Mesendoderm (in vitro differentiated cells): ENCODE measurements at regions not wholly inside any gene's neighbourhood (a gene's known extent, or its start where the extent isn't known, plus 50 kb on each side); places are given as distances from the start of the nearest gene placed in this dataset.
A peak's percentile ranks its signal among the peaks of the same experiment; 100 is the strongest.

ENCODE experiments used
- DNase-seq: peaks from one replicate; pipeline ENCODE4 v3.0.0; 2013
- H2AK5ac ChIP-seq: 2 replicates; pipeline ENCODE4 v1.6.1; 2013; ENCODE audit warnings: low read length, inconsistent platforms
- H2BK120ac ChIP-seq: 2 replicates; pipeline ENCODE4 v1.6.1; 2013; ENCODE audit warnings: low read depth, mild to moderate bottlenecking, low read length, moderate library complexity, mixed read lengths
- H2BK15ac ChIP-seq: replicated peaks from 2 replicates; pipeline ENCODE4 v1.6.1; 2013; ENCODE audit warnings: low read depth, mild to moderate bottlenecking, moderate library complexity
- H2BK5ac ChIP-seq: 2 replicates; pipeline ENCODE4 v1.6.1; 2013; ENCODE audit warnings: low read length, inconsistent platforms
- H3K18ac ChIP-seq: 2 replicates; pipeline ENCODE4 v1.6.1; 2013; ENCODE audit warnings: mild to moderate bottlenecking, low read length, mixed read lengths
- H3K23ac ChIP-seq: one replicate; pipeline ENCODE4 v1.6.1; 2013; ENCODE audit warnings: low read length
- H3K27ac ChIP-seq: 2 replicates; pipeline ENCODE4 v1.5.1; 2013; ENCODE audit warnings: low read depth, mild to moderate bottlenecking, inconsistent platforms, low read length, moderate library complexity
- H3K27me3 ChIP-seq: 2 replicates; pipeline ENCODE4 v1.6.1; 2013; ENCODE audit warnings: low read length, control low read depth, mild to moderate bottlenecking, inconsistent platforms; ENCODE audit not compliant: insufficient read depth, poor library complexity
- H3K36me3 ChIP-seq: 2 replicates; pipeline ENCODE4 v1.6.1; 2013; ENCODE audit warnings: low read length, inconsistent platforms; ENCODE audit not compliant: control insufficient read depth, insufficient read depth
- H3K4ac ChIP-seq: one replicate; pipeline ENCODE4 v1.6.1; 2013; ENCODE audit warnings: low read depth, mild to moderate bottlenecking, low read length, moderate library complexity
- H3K4me1 ChIP-seq: 2 replicates; pipeline ENCODE4 v1.6.1; 2013; ENCODE audit warnings: low read depth, low read length, inconsistent platforms; ENCODE audit not compliant: control insufficient read depth
- H3K4me2 ChIP-seq: 2 replicates; pipeline ENCODE4 v1.6.1; 2013; ENCODE audit warnings: low read length
- H3K4me3 ChIP-seq: 2 replicates; pipeline ENCODE4 v1.5.1; 2013; ENCODE audit warnings: mild to moderate bottlenecking, low read length
- H3K56ac ChIP-seq: one replicate; pipeline ENCODE4 v1.6.1; 2013; ENCODE audit warnings: low read length
- H3K79me1 ChIP-seq: 2 replicates; pipeline ENCODE4 v1.6.1; 2013; ENCODE audit warnings: low read length, inconsistent platforms
- H3K79me2 ChIP-seq: 2 replicates; pipeline ENCODE4 v1.6.1; 2013; ENCODE audit warnings: mild to moderate bottlenecking, low read length; ENCODE audit not compliant: control insufficient read depth, insufficient read depth
- H3K9ac ChIP-seq: 2 replicates; pipeline ENCODE4 v1.6.1; 2013; ENCODE audit warnings: low read length, inconsistent platforms
- H4K5ac ChIP-seq: one replicate; pipeline ENCODE4 v1.6.1; 2013; ENCODE audit warnings: low read length
- H4K8ac ChIP-seq: one replicate; pipeline ENCODE4 v1.6.1; 2013; ENCODE audit warnings: low read depth, mild to moderate bottlenecking, control low read depth, low read length, moderate library complexity
- WGBS: extraction: QIAGEN DNeasy Blood & Tissue Kit; methylation state at CpG from one replicate; pipeline ENCODE4 v1.1.7; 2013; ENCODE audit warnings: low lambda C conversion rate, missing lambda C conversion rate; ENCODE audit not compliant: insufficient coverage; ENCODE audit errors: extremely low coverage; 5-methylcytosine and 5-hydroxymethylcytosine counted together

DNA sequence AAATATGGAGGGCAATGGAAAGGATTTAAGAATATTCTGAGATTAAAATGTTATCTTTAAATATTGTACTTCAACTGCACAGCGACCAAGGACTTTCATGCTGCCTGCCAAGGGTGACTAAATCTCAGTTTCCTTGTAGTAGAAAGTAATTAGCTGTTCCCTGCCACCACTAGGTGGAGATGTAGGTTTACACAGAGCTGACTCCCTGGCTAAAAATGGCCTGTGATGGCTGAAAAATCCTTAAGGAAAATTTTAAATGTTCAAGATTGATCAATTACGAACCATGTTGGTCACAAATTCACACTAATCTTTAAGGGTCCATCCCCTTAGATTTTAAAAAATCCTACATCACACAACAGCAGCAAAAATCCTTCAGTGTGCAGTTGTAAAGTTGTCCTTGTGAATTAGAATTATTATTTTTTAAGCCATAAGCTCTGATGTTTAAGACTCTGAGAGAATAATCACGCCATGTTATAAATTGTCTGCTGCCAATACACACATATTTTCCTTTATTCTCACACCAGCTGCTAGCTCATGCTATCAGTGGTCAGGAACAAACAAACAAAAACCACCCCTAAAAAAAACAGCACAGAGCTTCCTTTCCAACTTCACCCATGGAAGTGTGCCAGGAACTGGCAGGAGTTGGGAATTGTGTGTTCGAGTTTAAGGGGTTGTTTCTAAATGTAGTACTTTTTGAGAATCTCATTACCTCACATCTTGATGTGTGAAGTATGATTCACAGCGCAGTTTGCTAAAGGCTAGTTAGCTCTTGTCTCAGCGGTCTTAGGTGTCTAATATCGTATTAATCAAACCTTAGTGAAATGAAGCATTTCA lies 399.8 kb downstream of the TMEM182 start:
- no peaks in the 10 kb centered on the region for H3K36me3 ChIP-seq
- no peak overlapping the region for H3K23ac ChIP-seq
- no peak overlapping the region for H3K4ac ChIP-seq
- no peak overlapping the region for H2BK15ac ChIP-seq
- H3K4me1 ChIP-seq: no peaks in the 10 kb centered on the region
- H4K8ac ChIP-seq: no peak overlapping the region
- no peak overlapping the region for H3K56ac ChIP-seq
- H2BK120ac ChIP-seq: no peak overlapping the region
- H2BK5ac ChIP-seq: no peak overlapping the region
- no peaks in the 10 kb centered on the region for H3K79me2 ChIP-seq
- no peak overlapping the region for H3K18ac ChIP-seq
- peak; percentile 70 for DNase-seq
- H4K5ac ChIP-seq: no peak overlapping the region
- H2AK5ac ChIP-seq: no peak overlapping the region
- WGBS: no CpG with 5 or more reads among the region's 7 CpGs
- H3K27ac ChIP-seq: no peak overlapping the region
- H3K79me1 ChIP-seq: no peaks in the 10 kb centered on the region
- H3K9ac ChIP-seq: no peak overlapping the region
- H3K4me2 ChIP-seq: no peak overlapping the region
- H3K27me3 ChIP-seq: no peaks in the 10 kb centered on the region
- no peak overlapping the region for H3K4me3 ChIP-seq

DNA sequence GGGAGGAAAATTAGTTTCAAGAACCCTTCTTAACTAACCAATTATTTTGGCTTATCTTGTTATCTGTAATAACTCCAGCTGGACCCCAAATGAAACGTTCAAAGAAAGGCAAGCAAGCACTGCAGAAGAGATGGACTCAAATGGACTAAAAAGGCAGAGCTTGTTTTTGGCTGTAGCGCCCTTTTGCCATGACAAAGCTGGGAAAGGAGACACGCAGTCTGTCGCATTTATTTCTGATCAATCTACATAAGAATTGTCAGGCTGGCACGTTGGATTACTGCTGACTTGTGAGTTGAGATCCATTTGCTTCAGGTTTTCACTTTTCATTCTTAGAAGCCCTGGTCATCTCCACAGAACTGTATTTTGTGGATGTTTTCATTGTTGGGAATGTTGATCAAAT lies 402.9 kb downstream of the TMEM182 start:
- H2AK5ac ChIP-seq: no peak overlapping the region
- no peaks in the 10 kb centered on the region for H3K27me3 ChIP-seq
- H2BK5ac ChIP-seq: no peak overlapping the region
- no peak overlapping the region for H2BK15ac ChIP-seq
- H3K79me1 ChIP-seq: no peaks in the 10 kb centered on the region
- DNase-seq: peak; percentile 44
- H3K4me3 ChIP-seq: no peak overlapping the region
- H3K79me2 ChIP-seq: no peaks in the 10 kb centered on the region
- no peak overlapping the region for H3K4me2 ChIP-seq
- H3K18ac ChIP-seq: no peak overlapping the region
- no peak overlapping the region for H3K56ac ChIP-seq
- no peak overlapping the region for H4K5ac ChIP-seq
- no peak overlapping the region for H3K27ac ChIP-seq
- WGBS: no CpG with 5 or more reads among the region's 5 CpGs
- no peaks in the 10 kb centered on the region for H3K4me1 ChIP-seq
- H4K8ac ChIP-seq: peak overlapping the region; percentile 42
- H2BK120ac ChIP-seq: no peak overlapping the region
- H3K9ac ChIP-seq: no peak overlapping the region
- H3K4ac ChIP-seq: no peak overlapping the region
- H3K36me3 ChIP-seq: no peaks in the 10 kb centered on the region
- H3K23ac ChIP-seq: no peak overlapping the region

DNA sequence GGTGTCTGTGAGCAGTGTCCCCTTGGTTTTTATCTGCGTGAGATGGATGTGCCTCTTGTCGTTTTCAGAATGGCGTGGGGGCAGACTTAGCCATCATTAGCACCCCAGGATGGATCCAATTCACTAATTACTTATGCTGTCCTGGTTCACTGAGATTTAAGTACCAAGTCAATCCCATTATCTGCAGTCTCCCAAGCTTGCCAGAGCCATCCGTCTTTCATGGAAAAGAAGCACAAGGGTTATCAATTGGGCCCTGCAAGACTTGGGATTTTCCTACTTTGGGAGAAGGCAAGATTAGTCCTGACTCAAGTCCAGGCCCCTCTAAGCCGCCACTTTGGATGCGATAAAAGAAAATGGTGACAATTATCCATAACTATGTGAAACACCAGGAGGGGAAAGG lies 404.0 kb downstream of the TMEM182 start:
- no peak overlapping the region for H3K4me3 ChIP-seq
- no peaks in the 10 kb centered on the region for H3K27me3 ChIP-seq
- H3K79me1 ChIP-seq: no peaks in the 10 kb centered on the region
- no CpG with 5 or more reads among the region's 6 CpGs for WGBS
- no peak overlapping the region for H3K4ac ChIP-seq
- H3K36me3 ChIP-seq: no peaks in the 10 kb centered on the region
- H2AK5ac ChIP-seq: no peak overlapping the region
- H3K9ac ChIP-seq: no peak overlapping the region
- H2BK15ac ChIP-seq: no peak overlapping the region
- no peak overlapping the region for H2BK120ac ChIP-seq
- no peak overlapping the region for H3K23ac ChIP-seq
- H2BK5ac ChIP-seq: no peak overlapping the region
- DNase-seq: peak; percentile 59
- no peak overlapping the region for H4K5ac ChIP-seq
- no peak overlapping the region for H4K8ac ChIP-seq
- H3K4me2 ChIP-seq: no peak overlapping the region
- H3K4me1 ChIP-seq: no peaks in the 10 kb centered on the region
- H3K27ac ChIP-seq: no peak overlapping the region
- peak overlapping the region; percentile 28 for H3K18ac ChIP-seq
- H3K79me2 ChIP-seq: no peaks in the 10 kb centered on the region
- H3K56ac ChIP-seq: no peak overlapping the region

DNA sequence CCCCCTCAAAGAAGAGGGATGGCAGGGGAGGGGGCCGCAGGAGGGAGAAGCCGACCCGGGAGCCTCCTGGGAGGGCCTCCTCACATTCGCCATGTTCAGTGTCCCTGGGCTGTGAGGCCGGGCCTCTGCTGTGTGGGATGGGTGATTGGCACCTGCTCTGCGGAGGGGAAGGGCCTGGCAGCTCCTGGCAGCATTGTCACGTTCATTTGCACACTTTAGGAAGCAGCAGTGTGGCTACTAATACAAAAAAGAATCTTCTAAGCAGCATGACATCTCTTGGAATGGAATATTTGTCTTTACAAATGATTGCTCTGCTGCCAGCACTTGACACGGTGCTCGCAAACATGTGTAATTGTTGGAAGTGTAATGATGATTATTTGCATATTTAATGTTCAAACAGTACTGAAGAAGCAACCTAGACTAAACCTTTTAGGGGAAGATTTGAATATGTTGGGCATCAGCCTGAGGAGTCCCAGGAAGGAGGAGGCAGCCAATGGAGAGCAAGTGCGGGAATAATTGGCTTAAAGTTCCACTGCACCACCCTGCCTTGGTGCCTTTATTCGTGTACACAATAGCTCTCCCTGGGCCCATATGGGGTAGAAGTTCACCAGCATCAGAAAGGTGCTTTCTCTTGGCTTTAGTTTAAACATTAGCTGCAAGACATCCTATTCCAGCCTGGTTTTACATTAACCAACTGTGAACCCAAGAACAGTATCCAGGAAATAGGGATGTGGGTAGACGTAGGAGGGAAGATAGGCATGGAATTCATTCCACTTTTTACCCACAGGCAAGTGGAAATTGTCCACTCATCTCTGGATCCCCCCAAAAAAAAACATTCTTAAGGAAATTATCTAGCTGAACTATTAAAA lies 404.9 kb downstream of the TMEM182 start:
- Histone ChIP-seq H3K27ac (no peak overlapping the region), H3K56ac (no peak overlapping the region), H3K4me1 (no peaks in the 10 kb centered on the region), H3K4me3 (no peak overlapping the region), H4K8ac (no peak overlapping the region), H2BK15ac (no peak overlapping the region), H3K9ac (no peak overlapping the region), H3K4ac (no peak overlapping the region), H3K18ac (no peak overlapping the region), H3K23ac (no peak overlapping the region), H2AK5ac (no peak overlapping the region), H3K4me2 (no peak overlapping the region), H2BK5ac (no peak overlapping the region), H3K79me2 (no peaks in the 10 kb centered on the region), H3K79me1 (no peaks in the 10 kb centered on the region), H2BK120ac (no peak overlapping the region), H4K5ac (no peak overlapping the region), H3K27me3 (no peaks in the 10 kb centered on the region), H3K36me3 (no peaks in the 10 kb centered on the region)
- WGBS: no CpG with 5 or more reads among the region's 12 CpGs
- no peak for DNase-seq

DNA sequence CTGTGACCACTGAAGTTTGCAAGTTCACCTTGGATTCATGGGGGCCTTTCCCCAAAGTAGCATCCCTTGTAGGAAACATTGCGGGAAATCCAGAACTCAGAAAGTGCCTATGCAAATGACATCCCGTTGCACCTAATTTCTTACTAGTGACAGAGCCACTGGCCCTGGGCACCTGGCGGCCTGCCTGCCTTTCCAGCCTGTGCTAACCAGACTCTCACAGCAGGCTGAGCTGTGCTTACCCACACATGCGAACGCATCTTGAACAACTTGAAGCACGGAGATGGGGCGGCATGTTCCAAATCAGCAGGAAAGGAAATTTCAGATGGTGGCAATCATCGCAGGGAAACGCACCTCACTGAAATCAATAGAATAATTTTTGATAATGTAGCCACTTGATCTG lies 405.8 kb downstream of the TMEM182 start:
- H3K27me3 ChIP-seq: no peaks in the 10 kb centered on the region
- H2BK5ac ChIP-seq: no peak overlapping the region
- H2BK120ac ChIP-seq: no peak overlapping the region
- no peaks in the 10 kb centered on the region for H3K79me2 ChIP-seq
- no peak overlapping the region for H3K4me2 ChIP-seq
- H3K9ac ChIP-seq: no peak overlapping the region
- DNase-seq: no peak
- no peak overlapping the region for H3K23ac ChIP-seq
- no peaks in the 10 kb centered on the region for H3K79me1 ChIP-seq
- no peak overlapping the region for H2AK5ac ChIP-seq
- no peak overlapping the region for H3K4ac ChIP-seq
- H3K4me1 ChIP-seq: no peaks in the 10 kb centered on the region
- H3K4me3 ChIP-seq: no peak overlapping the region
- H4K8ac ChIP-seq: no peak overlapping the region
- no peak overlapping the region for H3K56ac ChIP-seq
- H3K18ac ChIP-seq: no peak overlapping the region
- H3K36me3 ChIP-seq: no peaks in the 10 kb centered on the region
- H4K5ac ChIP-seq: no peak overlapping the region
- no peak overlapping the region for H3K27ac ChIP-seq
- no CpG with 5 or more reads among the region's 9 CpGs for WGBS
- H2BK15ac ChIP-seq: no peak overlapping the region
